Activated T-helper 1 cell treated with anti-CD3 and anti-CD28 coated beads, Interleukin-12 subunit alpha, Interleukin-12 subunit beta, Interleukin-2, Interleukin-4 antibody, amounts not matched to agents 30 ng/mL and 10 ng/mL and 1 ng/mL, durations not matched to agents 14 hours and 24 hours and 36 hours (primary cell): ENCODE measurements at regions not wholly inside any gene's neighbourhood (a gene's known extent, or its start where the extent isn't known, plus 50 kb on each side); places are given as distances from the start of the nearest gene placed in this dataset.

Source experiments
- DNase-seq: peaks from one replicate; pipeline ENCODE4 v3.0.0; 2021; ENCODE audit warnings: low spot score
- H3K27ac Mint-ChIP-seq: one replicate; pipeline ENCODE4 v1.8.0; 2021; ENCODE audit warnings: mild to moderate bottlenecking, mixed read lengths
- H3K27me3 Mint-ChIP-seq: one replicate; pipeline ENCODE4 v1.8.0; 2022; ENCODE audit warnings: mild to moderate bottlenecking, moderate library complexity, mixed read lengths; ENCODE audit not compliant: insufficient read depth
- H3K36me3 Mint-ChIP-seq: one replicate; pipeline ENCODE4 v1.8.0; 2021; ENCODE audit warnings: low read depth, mixed read lengths
- H3K4me1 Mint-ChIP-seq: one replicate; pipeline ENCODE4 v1.8.0; 2021; ENCODE audit warnings: low read depth, mixed read lengths
- H3K4me3 Mint-ChIP-seq: one replicate; pipeline ENCODE4 v1.8.0; 2021; ENCODE audit warnings: mild to moderate bottlenecking, moderate library complexity, mixed read lengths
- H3K9me3 Mint-ChIP-seq: one replicate; pipeline ENCODE4 v1.8.0; 2021; ENCODE audit warnings: mixed read lengths
- intact Hi-C: fragments of 100-400 bp; cut with micrococcal nuclease; formaldehyde crosslinking; loops from one replicate; pipeline ENCODE4 v1.15.1; 2024

DNA sequence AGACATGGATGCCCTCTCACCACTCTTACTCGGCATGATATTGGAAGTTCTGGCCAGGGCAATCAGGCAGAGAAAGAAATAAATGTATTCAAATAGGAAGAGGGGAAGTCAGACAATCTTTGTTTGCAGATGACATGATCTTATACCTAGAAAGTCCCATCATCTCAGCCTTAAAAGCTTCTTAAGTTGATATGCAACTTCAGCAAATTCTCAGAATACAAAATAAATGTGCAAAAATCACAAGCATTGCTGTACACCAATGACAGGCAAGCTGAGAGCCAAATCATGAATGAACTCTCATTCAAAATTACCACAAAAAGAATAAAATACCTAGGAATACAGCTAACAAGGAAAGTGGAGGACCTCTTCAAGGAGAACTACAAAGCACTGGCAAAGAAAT is 2190.4 kb downstream of the MAT2B start:
- no peak overlapping the region for H3K27ac Mint-ChIP-seq
- H3K4me3 Mint-ChIP-seq, result no peak overlapping the region
- DNase-seq, result no peak
- no peaks in the 10 kb centered on the region for H3K4me1 Mint-ChIP-seq
- H3K9me3 Mint-ChIP-seq, result peaks cover 13% of the 10 kb centered on the region
- H3K36me3 Mint-ChIP-seq, result no peaks in the 10 kb centered on the region
- intact Hi-C loops, result no loop called here
- H3K27me3 Mint-ChIP-seq, result no peaks in the 10 kb centered on the region

GRCh38 chr5:165705960-165706359 is 2200.5 kb downstream of the MAT2B start:
- H3K36me3 Mint-ChIP-seq, result no peaks in the 10 kb centered on the region
- intact Hi-C loops, result no loop called here
- no peaks in the 10 kb centered on the region for H3K27me3 Mint-ChIP-seq
- no peak for DNase-seq
- H3K9me3 Mint-ChIP-seq, result no peaks in the 10 kb centered on the region
- H3K4me1 Mint-ChIP-seq, result no peaks in the 10 kb centered on the region
- H3K4me3 Mint-ChIP-seq, result no peak overlapping the region
- no peak overlapping the region for H3K27ac Mint-ChIP-seq

DNA sequence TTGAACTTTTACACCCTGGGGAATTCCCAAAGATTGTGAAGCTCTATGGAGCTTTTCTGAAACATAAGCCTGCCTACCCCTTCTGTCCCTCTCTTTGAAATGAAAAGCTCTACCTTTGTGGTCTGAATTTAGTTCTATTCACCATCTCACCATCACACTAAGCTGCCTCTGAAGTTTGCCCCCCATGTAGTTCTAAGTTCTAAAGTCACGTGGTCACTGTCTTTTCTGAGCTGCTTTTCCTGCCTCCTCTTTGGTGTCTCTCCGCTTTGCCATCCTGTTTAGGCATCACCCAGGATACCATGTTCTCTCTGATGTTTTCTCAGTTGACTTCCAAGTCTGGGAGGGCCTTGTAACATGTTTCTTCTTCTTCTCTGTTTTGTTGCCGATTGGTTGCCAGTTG is 2206.6 kb downstream of the MAT2B start:
- no peaks in the 10 kb centered on the region for H3K36me3 Mint-ChIP-seq
- no peaks in the 10 kb centered on the region for H3K27me3 Mint-ChIP-seq
- peaks cover 5% of the 10 kb centered on the region for H3K9me3 Mint-ChIP-seq
- no peak overlapping the region for H3K4me3 Mint-ChIP-seq
- no peak overlapping the region for H3K27ac Mint-ChIP-seq
- DNase-seq, result no peak
- no peaks in the 10 kb centered on the region for H3K4me1 Mint-ChIP-seq
- intact Hi-C loops, result no loop called here

DNA sequence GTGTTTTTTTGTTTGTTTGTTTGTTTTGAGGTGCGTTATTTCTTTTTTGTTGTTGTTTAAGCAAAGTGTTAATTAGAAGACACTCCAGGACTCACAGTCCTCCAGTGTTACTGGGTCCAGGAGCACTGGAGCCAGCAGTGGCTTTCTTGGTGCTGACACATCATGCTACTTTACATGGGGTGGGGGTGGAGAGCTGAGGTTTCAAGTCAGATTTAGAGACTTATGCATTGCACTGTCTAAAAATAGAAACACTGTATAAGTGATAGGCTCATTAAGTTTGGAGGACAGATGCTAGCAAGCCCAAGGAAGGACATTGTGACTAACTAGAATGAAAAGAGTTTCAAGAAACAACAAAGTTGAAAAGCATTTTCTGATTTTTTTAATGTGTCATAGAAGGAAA is 2209.2 kb downstream of the MAT2B start:
- no peak for DNase-seq
- intact Hi-C loops, result no loop called here
- no peaks in the 10 kb centered on the region for H3K27me3 Mint-ChIP-seq
- H3K9me3 Mint-ChIP-seq, result peaks cover 5% of the 10 kb centered on the region
- H3K4me1 Mint-ChIP-seq, result no peaks in the 10 kb centered on the region
- H3K36me3 Mint-ChIP-seq, result no peaks in the 10 kb centered on the region
- H3K4me3 Mint-ChIP-seq, result no peak overlapping the region
- no peak overlapping the region for H3K27ac Mint-ChIP-seq

- Mint-ChIP-seq H3K27ac (no peak overlapping the region), H3K9me3 (peaks cover 4% of the 10 kb centered on the region), H3K27me3 (no peaks in the 10 kb centered on the region), H3K4me3 (no peak overlapping the region), H3K4me1 (no peaks in the 10 kb centered on the region), H3K36me3 (no peaks in the 10 kb centered on the region)
- intact Hi-C loops, result no loop called here
- no peak for DNase-seq
Measured at GRCh38 chr5:165720901-165721300, 2215.5 kb downstream of the MAT2B start.

DNA sequence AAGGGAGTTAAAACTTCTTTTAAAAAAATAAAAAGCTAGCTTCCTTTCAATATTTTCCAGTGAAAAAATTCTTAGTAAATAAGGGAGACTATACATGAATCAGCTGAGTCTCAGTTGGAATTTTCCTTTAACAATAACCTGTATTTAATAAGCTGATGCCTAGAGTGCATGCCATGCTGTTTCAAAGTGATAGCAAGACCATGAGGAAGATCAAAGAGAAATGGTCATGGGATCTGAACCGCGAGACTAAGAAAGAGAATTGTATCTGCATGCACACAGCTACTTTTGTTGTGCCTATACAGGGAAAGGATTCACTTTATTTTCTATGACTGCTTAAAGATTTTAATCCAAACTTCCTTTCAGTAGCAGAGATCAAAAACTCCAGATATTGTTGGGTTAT is 2217.0 kb downstream of the MAT2B start:
- Mint-ChIP-seq H3K27me3 (no peaks in the 10 kb centered on the region), H3K4me1 (no peaks in the 10 kb centered on the region), H3K9me3 (peaks cover 4% of the 10 kb centered on the region), H3K4me3 (no peak overlapping the region), H3K36me3 (no peaks in the 10 kb centered on the region), H3K27ac (no peak overlapping the region)
- no peak for DNase-seq
- intact Hi-C loops, result no loop called here

DNA sequence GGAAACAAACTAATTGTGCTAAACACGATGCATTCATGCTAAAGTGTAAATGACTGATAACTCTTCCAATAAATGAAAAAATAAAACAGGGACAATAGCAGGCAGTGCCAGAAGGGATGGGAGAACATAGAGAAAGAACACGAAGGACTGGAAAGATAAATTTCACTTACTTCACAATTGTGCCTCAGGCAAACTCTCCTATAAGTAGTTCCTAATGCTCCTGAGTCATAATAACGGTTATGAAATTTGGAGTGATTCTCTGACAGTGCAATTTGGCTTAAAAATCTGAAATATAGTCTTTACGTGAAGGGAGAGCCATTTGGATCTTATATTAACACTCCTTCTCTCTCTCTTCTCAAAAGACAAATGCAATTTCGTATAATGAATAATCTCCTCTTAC is 2218.5 kb downstream of the MAT2B start:
- Mint-ChIP-seq H3K27ac (no peak overlapping the region), H3K27me3 (no peaks in the 10 kb centered on the region), H3K9me3 (peaks cover 4% of the 10 kb centered on the region), H3K36me3 (no peaks in the 10 kb centered on the region), H3K4me3 (no peak overlapping the region), H3K4me1 (no peaks in the 10 kb centered on the region)
- intact Hi-C loops, result no loop called here
- DNase-seq, result no peak

- Mint-ChIP-seq H3K27ac (no peak overlapping the region), H3K4me1 (no peaks in the 10 kb centered on the region), H3K27me3 (no peaks in the 10 kb centered on the region), H3K36me3 (no peaks in the 10 kb centered on the region), H3K9me3 (peaks cover 7% of the 10 kb centered on the region), H3K4me3 (no peak overlapping the region)
- DNase-seq, result no peak
- intact Hi-C loops, result no loop called here
Measured at GRCh38 chr5:165728425-165728824, 2223.0 kb downstream of the MAT2B start.

DNA sequence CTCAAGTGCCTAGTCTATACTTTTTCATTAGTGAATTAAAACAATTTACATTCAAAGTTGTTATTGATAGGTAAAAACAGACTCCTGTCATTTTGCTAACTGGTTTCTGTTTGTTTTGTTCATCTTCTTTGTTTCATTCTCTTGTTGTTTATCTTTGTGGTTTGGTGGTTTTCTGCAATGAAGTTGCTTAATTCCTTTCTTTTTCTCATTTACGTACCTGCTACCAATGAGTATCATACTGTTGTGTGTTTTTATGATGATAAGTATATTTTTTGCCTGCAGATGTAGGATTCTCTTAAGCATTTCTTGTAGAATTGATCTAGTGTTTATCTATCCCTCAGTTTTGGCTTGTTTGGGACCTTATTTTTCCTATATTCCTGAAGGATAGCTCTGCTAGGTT is 2230.0 kb downstream of the MAT2B start:
- Mint-ChIP-seq H3K4me3 (no peak overlapping the region), H3K27me3 (no peaks in the 10 kb centered on the region), H3K4me1 (no peaks in the 10 kb centered on the region), H3K36me3 (no peaks in the 10 kb centered on the region), H3K9me3 (peaks cover 9% of the 10 kb centered on the region), H3K27ac (no peak overlapping the region)
- intact Hi-C loops, result no loop called here
- DNase-seq, result no peak

- H3K9me3 Mint-ChIP-seq, result peaks cover 8% of the 10 kb centered on the region
- H3K4me1 Mint-ChIP-seq, result no peaks in the 10 kb centered on the region
- H3K27ac Mint-ChIP-seq, result no peak overlapping the region
- DNase-seq, result no peak
- no peaks in the 10 kb centered on the region for H3K36me3 Mint-ChIP-seq
- intact Hi-C loops, result no loop called here
- no peaks in the 10 kb centered on the region for H3K27me3 Mint-ChIP-seq
- H3K4me3 Mint-ChIP-seq, result no peak overlapping the region
Measured at GRCh38 chr5:165739079-165739741, 2233.8 kb downstream of the MAT2B start.

GRCh38 chr5:165757791-165758190 is 2252.4 kb downstream of the MAT2B start:
- Mint-ChIP-seq H3K4me1 (no peaks in the 10 kb centered on the region), H3K9me3 (peaks cover 4% of the 10 kb centered on the region), H3K36me3 (no peaks in the 10 kb centered on the region), H3K27me3 (no peaks in the 10 kb centered on the region), H3K27ac (no peak overlapping the region), H3K4me3 (no peak overlapping the region)
- no peak for DNase-seq
- intact Hi-C loops, result no loop called here

DNA sequence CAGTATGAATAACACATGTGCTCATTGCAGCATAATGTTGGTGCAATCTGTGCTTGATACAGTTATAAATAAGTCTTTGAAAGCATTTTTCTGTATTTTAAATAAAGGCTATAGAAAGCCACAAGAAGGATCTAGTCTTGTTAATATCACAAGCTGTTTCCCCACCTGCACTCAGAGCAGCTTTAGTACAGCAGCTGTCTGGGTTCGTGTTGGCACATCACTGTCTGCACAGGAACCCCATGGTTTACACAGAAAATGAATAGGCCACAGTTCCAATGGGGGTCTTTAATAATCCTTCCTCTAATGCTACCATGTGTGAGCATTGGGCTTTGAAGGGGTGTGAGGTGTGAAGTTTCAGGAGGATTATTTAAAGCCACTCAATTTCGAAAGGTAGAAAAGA is 2269.7 kb downstream of the MAT2B start:
- Mint-ChIP-seq H3K4me1 (no peaks in the 10 kb centered on the region), H3K4me3 (no peak overlapping the region), H3K27me3 (no peaks in the 10 kb centered on the region), H3K36me3 (no peaks in the 10 kb centered on the region), H3K27ac (no peak overlapping the region), H3K9me3 (peaks cover 7% of the 10 kb centered on the region)
- intact Hi-C loops, result no loop called here
- no peak for DNase-seq

DNA sequence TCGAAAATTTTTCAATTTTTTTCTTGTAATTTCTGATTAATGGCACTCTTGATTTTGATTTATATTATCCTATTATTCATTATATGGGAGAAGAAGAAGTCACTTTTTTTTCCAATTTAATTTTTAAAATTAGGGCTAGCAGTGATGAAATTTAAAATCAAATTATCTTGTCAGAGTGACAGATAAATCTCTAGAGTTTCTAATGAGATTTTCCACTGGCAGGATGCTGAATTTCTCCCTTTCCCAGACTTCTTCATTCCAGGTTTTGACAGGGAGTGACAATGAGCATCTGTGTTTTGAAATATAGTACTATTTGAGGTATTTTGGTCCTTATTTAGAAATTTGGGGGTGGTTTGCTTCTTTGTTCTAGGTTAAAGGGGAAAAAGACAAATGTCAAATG is 2274.1 kb downstream of the MAT2B start:
- Mint-ChIP-seq H3K9me3 (peaks cover 18% of the 10 kb centered on the region), H3K27ac (no peak overlapping the region), H3K36me3 (no peaks in the 10 kb centered on the region), H3K4me3 (no peak overlapping the region), H3K27me3 (no peaks in the 10 kb centered on the region), H3K4me1 (no peaks in the 10 kb centered on the region)
- DNase-seq, result no peak
- intact Hi-C loops, result no loop called here

- no peaks in the 10 kb centered on the region for H3K36me3 Mint-ChIP-seq
- intact Hi-C loops, result no loop called here
- H3K27me3 Mint-ChIP-seq, result no peaks in the 10 kb centered on the region
- H3K9me3 Mint-ChIP-seq, result peaks cover 20% of the 10 kb centered on the region
- no peak for DNase-seq
- no peaks in the 10 kb centered on the region for H3K4me1 Mint-ChIP-seq
- no peak overlapping the region for H3K4me3 Mint-ChIP-seq
- H3K27ac Mint-ChIP-seq, result no peak overlapping the region
Measured at GRCh38 chr5:165780901-165781300, 2275.5 kb downstream of the MAT2B start.
